GOT3 (cell line): ENCODE measurements at regions not wholly inside any gene's neighbourhood (a gene's known extent, or its start where the extent isn't known, plus 50 kb on each side); places are given as distances from the start of the nearest gene placed in this dataset.
"Not testable (repeated sequence)": the region's sequence is repeated elsewhere in the genome, so short reads cannot be mapped to it uniquely, and the experiment has no call there.

Experiments
- DNase-seq: peaks from one replicate; lab custom pipeline; 2025; ENCODE audit warnings: mixed read lengths; lab: John Stamatoyannopoulos, UW

DNA sequence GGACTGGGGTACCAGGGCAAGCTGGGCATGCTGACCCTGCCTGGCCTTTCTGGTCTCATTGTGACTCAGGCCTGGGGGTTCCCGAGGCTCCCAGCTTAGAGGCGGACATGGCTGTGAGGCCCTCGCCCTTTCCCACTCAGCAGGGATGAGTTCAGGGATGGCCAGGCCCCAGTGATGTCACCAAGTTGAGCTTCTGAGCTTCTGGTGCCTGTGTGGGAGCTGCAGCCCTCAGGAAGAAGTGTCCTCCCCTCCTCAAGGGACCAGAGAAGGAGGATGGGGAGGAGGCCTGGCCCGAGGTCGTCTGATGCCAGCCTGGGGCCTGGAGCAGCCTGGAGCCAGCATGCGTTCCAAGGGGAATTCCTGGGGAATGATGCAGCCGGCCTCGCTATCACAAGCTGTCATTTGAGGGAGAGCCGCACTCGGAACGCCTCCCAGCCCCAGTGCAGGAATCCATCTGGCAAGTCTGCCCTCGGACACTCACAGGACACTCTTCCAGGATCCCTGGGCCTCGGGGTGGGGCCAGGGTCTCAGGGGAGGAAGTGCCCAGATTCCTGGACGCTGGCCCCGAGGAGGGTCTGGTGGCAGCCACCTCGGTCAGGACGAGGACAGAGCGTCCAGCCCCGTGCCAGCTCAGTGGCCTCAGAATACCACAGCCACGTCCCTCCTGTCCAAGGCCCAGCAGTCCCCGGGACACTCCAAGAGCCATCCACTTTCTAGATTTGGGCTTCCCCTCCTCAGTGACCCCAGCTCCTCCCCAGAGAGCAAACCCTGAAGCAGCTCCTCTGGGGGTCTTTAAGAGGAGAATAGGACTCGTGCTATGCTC is 61.2 kb upstream of the GPC1 start:
- peak; percentile 31 for DNase-seq

DNA sequence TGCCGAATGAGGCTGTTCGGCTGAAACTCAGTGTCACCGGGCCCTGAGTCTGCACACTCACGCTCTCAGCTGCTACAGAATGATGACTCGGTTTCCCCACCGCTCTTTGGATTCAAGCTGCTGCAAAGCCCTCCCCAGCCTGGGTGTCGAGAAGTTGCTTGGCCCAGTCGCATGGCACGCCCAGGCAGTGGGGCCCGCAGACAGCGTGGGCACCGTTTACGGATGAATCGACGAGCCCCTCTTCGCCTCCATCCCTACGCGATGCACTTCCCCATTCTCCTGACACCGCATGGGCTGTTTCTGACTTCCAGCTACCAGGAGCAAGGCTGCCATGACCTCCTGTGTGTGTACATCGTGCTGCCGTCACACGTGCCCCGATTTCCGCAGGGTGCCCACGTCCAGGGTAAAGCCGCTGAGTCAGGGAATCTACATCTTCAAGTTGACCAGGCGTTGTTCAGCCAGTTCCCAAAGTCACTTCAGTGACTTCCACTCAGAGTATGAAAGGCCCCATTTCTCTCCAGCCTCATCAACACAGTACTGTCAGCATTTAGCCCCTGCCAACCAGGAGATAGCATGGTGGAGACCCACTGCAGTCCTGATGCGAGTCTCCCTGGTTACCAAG is 60.3 kb upstream of the GPC1 start:
- no peak for DNase-seq

DNA sequence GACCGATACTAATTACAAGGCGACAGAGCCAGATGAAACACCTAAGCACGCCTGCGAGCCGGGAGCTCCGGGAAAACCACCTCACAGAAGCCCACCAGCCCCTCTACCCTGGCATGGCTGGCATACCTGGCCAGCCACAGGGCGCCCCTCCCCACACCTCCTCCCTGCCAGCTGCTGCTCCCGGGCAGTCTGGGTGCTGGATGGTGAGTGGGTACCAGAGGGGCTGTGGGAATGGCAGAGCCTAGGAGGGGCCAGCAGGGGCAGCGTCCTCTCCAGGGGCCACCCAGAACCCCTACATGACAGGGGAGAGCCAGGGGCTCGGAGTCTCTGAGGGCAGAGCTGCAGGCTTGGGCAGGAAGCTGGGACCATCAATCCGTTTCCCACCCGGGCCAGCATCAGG is 58.7 kb upstream of the GPC1 start:
- DNase-seq, result no peak

DNA sequence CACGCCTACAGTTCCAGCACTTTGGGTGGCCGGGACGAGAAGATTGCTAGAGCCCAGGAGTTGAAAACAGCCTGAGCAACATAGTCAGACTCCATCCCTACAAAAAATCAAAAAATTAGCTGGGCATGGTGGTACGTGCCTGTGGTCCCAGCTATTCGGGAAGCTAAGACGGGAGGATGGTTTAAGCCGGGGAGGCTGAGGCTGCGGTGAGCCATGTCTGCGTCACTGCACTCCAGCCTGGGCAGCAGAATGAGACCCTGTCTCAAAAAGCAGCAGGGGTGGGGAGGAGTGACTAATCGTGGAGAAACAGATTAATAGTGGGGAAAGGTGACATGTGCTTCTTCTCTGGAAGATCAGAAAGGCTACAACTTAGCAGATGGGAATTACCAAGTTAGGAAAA is 58.1 kb upstream of the GPC1 start:
- no peak for DNase-seq

DNA sequence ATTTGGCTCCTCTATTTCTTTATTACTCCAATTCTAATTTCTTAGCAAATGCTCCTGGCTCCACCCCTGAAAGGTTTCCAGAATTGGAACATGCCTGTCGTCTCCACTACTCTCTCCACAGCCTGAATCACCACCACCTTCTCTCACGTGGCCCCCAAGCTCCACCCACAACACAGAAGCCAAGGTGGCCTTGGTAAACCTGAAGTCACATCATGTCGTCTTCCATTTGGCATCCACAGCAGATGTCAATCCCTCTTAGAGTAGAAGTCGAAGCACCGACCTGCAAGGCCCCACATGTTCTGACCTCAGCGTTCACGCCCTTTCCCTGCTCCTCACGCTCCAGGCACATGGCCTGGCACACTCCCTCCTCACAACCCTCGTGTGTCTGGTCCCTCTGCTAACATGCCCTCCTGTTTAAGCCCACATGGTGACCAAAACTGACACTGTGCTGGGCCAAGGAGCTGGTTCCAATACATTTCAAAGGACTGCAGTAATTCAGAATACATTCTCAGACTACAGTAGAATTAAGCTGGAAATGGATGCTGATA is 56.3 kb upstream of the GPC1 start:
- DNase-seq, result no peak

DNA sequence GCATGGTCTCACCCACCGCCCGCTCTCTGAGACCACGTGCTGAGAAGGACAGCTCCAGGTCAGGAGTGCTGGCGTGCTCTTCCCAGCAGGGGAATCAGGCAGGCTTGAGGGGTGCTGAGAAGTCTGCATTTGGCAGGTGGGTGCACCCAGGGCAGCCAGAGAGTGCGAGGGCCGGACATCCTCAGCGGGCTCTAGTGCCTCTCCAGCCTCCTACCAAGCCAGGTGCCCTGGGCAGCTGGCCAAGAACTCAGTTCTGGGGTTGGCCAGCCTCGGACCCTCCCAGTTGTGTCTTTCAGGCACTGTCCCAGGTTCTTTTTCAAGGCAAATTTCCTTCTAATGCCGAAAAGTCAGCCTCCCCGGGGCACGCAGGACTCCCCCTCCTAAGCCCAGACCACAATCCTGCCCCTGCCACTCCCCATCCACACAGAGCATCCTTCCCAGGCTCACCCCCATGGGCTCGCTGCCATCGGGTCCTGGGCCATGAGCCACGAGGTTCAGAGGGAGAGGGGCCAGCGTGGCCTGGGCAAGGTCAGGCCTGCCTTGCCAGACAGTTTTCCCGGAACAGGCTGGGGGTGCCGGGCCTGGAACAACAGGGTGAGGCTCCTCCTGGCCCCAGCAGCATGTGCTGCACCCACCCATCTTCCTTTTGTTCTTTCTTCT is 52.2 kb upstream of the GPC1 start:
- DNase-seq, result no peak

DNA sequence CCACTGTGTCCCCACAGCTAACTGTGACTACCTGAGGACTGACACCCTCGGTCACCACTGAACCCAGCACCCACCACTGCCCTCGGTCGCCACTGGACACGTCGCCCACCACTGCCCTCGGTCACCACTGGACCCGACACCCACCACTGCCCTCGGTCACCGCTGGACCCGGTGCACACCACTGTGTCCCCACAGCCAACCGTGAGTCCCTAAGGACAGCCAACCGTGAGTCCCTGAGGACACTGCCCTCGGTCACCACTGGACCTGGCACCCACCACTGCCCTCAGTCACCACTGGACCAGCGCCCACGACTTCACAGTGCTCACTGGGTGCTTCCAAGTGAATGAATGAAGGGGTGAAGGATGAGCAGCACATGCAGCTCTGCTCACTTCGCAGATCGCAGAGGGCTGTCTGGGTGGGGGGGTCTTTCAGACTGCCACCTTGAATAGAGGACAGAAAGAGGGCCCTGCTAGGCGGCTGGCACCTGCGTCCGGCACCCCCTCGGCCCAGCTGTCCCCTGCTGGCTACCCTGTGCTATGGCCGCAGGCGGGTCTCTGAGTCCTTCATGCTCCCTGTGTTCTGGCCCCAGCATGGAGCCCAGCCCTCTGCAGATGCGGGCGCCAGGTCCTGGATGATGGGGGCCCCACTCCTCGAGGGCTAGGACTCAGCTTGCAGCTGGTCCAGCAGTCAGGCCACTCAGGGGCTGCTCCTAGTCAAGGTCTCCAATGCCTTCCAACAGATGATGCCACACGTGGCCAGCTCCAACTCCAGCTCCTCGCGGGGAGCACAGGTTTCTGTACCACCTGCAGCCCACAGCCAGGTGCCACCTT is 51.4 kb upstream of the GPC1 start:
- no peak for DNase-seq

DNA sequence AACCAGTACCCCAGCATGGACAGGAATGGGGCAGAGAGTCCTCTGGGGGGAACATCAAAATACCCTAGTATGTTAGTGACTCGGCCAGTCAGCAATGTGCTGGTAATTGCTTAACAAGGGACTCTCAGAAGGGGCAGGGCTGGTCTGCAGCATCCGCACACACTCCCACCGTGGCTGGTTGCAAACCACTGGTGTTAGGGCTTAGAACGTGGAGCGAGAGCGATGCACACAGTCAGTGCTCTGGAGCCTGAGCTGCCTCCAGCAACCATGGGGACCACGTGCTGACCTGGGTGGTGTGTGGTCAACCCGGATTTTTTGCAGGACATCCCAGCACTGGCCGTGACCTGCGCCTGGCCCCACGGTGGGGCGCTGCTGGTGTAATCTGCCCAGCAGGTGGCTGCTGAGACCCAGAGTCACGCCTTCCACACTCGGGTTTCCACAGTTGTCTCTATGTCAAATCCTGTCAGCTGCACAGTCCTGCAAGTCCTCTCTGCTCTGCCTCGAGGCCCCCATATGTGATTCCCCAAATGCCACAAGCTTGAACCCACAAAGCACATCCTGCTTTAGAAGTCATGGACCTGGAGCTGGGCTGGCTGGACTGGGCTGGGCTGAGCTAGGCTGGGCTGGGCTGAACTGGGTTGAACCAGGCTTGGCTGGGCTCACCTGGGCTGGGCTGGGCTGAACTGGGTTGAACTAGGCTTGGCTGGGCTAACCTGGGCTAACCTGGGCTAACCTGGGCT is 50.6 kb upstream of the GPC1 start:
- DNase-seq, result no peak

DNA sequence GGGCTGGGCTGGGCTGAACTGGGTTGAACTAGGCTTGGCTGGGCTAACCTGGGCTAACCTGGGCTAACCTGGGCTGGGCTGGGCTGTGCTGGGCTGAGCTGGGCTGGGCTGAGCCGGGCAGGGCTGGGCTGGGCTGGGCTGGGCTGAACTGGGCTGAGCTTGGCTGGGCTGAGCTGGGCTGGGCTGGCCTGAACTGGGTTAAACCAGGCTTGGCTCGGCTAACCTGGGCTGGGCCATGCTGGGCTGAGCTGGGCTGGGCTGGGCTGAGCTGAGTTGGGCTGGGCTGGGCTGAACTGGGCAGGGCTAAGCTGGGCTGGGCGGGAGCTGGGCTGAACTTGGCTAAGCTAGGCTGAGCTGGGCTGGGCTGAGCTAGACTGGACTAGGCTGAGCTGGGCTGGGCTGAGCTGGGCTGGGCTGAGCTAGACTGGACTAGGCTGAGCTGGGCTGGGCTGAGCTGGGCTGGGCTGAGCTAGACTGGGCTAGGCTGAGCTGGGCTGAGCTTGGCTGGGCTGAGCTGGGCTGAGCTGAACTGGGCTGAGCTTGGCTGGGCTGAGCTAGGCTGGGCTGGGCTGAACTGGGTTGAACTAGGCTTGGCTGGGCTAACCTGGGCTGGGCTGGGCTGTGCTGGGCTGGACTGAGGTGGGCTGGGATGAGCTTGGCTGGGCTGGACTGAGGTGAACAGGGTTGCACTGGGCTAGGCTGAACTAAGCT is 49.9 kb upstream of the GPC1 start:
- DNase-seq, result not testable (repeated sequence)
